ENCODE measurements at regions not wholly inside any gene's neighbourhood (a gene's known extent, or its start where the extent isn't known, plus 50 kb on each side); places are given as distances from the start of the nearest gene placed in this dataset.

DNA sequence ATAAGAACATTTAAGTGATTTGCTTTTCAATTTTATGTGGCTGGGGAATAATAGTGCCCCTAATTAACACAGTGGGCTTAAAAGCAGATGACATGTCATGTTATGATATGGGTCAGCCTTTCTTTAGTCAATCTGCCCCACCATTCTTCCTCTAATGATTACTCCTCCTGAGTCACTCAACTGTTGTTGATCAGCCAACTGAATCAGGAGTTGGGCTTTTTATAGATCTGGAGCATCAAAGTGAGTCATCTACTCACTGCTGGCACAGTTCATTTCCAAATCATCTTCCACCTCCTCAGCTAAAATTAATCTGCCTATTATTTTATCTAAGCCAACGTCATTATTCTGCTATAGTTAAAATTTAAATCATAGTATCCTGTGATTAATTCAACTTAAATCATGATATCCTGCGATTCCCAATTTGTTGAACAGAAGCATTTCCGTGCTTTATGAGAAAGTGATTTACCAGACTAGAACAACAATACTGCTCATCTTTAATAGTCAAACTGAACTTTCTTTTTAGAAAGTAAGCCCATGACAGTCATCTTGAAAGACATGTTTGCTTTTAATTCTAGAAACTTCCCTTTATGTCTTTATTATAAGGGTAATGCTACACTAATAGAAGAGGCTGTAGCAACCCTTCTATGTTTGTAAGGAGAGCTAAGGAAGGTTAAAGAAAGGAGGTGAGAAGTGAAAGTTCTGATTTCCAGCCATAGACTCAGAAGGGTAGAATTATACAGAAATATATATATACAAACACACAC is 551.4 kb downstream of the TBC1D4 start:
- TF ChIP-seq ZNF510 (CRISPR knock-in tag; IDR thresholded peaks at IDR 0.05; ENCODE audit: low read depth) (no peak), ZNF224 (CRISPR knock-in tag; IDR thresholded peaks at IDR 0.05) (no peak), ATF7 (IDR thresholded peaks at IDR 0.05) (no peak), ATF7 (CRISPR knock-in tag; IDR thresholded peaks at IDR 0.05) (no peak), SMAD9 (CRISPR knock-in tag; IDR thresholded peaks at IDR 0.05) (no peak), CEBPZ (IDR thresholded peaks at IDR 0.05; ENCODE audit: low read length) (no peak), ZNF362 (CRISPR knock-in tag; IDR thresholded peaks at IDR 0.05; ENCODE audit: borderline replicate concordance) (no peak), THYN1 (CRISPR knock-in tag; IDR thresholded peaks at IDR 0.05; ENCODE audit: borderline replicate concordance, low read depth) (no peak), ZNF296 (CRISPR knock-in tag; conservative IDR thresholded peaks at IDR 0.05) (no peak), ZNF335 (CRISPR knock-in tag; IDR thresholded peaks at IDR 0.05) (no peak)
